Stimulated activated CD8-positive, alpha-beta memory T cell treated with anti-CD3 and anti-CD28 coated beads, Interleukin-4, amount 100 ng/mL, for 4 hours (primary cell): ENCODE measurements at regions not wholly inside any gene's neighbourhood (a gene's known extent, or its start where the extent isn't known, plus 50 kb on each side); places are given as distances from the start of the nearest gene placed in this dataset.
"Not testable (repeated sequence)": the region's sequence is repeated elsewhere in the genome, so short reads cannot be mapped to it uniquely, and the experiment has no call there.

Experiments used
- DNase-seq, 2 donors: peaks; one replicate each; pipeline ENCODE4 v3.0.0-alpha.2; 2020; ENCODE audit warnings: low read depth in 2 of 2, low spot score in 1 of 2

- DNase-seq: no peak
These were observed 323.3 kb downstream of the CRPPA start for GRCh38 chr7:16098058-16098457.

GRCh38 chr7:16095171-16095950 is 326.0 kb downstream of the CRPPA start:
- no peak for DNase-seq

- no peak for DNase-seq
These were observed 326.7 kb downstream of the CRPPA start for GRCh38 chr7:16094651-16095050.

GRCh38 chr7:16092711-16093110 is 328.6 kb downstream of the CRPPA start:
- DNase-seq: no peak

- DNase-seq: no peak
These were observed 329.5 kb downstream of the CRPPA start for GRCh38 chr7:16091701-16092310.

- no peak for DNase-seq
These were observed 331.5 kb downstream of the CRPPA start for GRCh38 chr7:16089801-16090200.

GRCh38 chr7:16089191-16089590 is 332.1 kb downstream of the CRPPA start:
- DNase-seq: no peak

GRCh38 chr7:16086743-16087142 is 334.6 kb downstream of the CRPPA start:
- DNase-seq: no peak

GRCh38 chr7:16085780-16086179 is 335.6 kb downstream of the CRPPA start:
- DNase-seq: not testable (repeated sequence)

GRCh38 chr7:16084875-16085274 is 336.5 kb downstream of the CRPPA start:
- no peak for DNase-seq

- DNase-seq: no peak
These were observed 337.0 kb downstream of the CRPPA start for GRCh38 chr7:16084370-16084769.

- DNase-seq: no peak
These were observed 337.4 kb downstream of the CRPPA start for GRCh38 chr7:16083931-16084330.

- DNase-seq: no peak
These were observed 341.2 kb downstream of the CRPPA start for GRCh38 chr7:16080131-16080530.

- DNase-seq: no peak
These were observed 341.6 kb downstream of the CRPPA start for GRCh38 chr7:16079723-16080122.

GRCh38 chr7:16078076-16078952 is 343.0 kb downstream of the CRPPA start:
- DNase-seq: no peak

- no peak for DNase-seq
These were observed 350.0 kb downstream of the CRPPA start for GRCh38 chr7:16071246-16071857.

- DNase-seq: no peak
These were observed 350.5 kb downstream of the CRPPA start for GRCh38 chr7:16070806-16071205.

- no peak for DNase-seq
These were observed 351.3 kb downstream of the CRPPA start for GRCh38 chr7:16069998-16070397.

GRCh38 chr7:16068183-16068582 is 353.2 kb downstream of the CRPPA start:
- DNase-seq: no peak

- no peak for DNase-seq
These were observed 353.6 kb downstream of the CRPPA start for GRCh38 chr7:16067711-16068110.

GRCh38 chr7:16066805-16067459 is 354.4 kb downstream of the CRPPA start:
- DNase-seq: no peak
